GM23248 (cell line): ENCODE measurements at regions not wholly inside any gene's neighbourhood (a gene's known extent, or its start where the extent isn't known, plus 50 kb on each side); places are given as distances from the start of the nearest gene placed in this dataset.

Experiments used
- EZH2 ChIP-seq: fragments of 200-600 bp; sonication (generic); IDR thresholded peaks from 2 replicates; pipeline ENCODE4 v1.6.1; 2018; ENCODE audit warnings: antibody characterized with exemption, mild to moderate bottlenecking; ENCODE audit not compliant: insufficient read depth, poor library complexity, severe bottlenecking
- EZH2phosphoT487 ChIP-seq: fragments of 200-600 bp; sonication (generic); IDR thresholded peaks from 2 replicates; pipeline ENCODE4 v1.6.1; 2018; ENCODE audit warnings: antibody characterized with exemption, moderate library complexity, mild to moderate bottlenecking, low read depth; ENCODE audit not compliant: insufficient read depth

DNA sequence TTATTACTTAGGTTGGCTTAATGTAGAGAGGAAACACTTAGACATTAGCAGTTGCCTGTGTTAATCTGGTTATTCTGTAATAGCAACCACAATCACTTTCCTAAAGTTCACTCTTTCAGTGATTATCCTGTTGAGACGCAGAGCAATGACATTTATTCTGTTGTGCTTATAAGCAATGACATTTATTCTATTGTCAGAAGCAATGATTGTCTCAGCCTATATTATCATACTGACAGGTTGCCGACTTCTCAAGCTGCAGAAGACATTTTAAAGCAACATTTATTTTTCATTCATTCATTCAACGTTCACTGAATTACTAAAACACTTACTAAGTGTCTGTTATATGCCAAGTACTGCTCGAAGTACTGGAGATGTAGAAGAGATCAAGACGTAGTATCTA, 193.5 kb upstream of the SLITRK3 start:
- TF ChIP-seq EZH2phosphoT487 (no peak), EZH2 (no peak)
